ENCODE measurements at regions not wholly inside any gene's neighbourhood (a gene's known extent, or its start where the extent isn't known, plus 50 kb on each side); places are given as distances from the start of the nearest gene placed in this dataset.

GRCh38 chr1:5649795-5650194 is 342.4 kb downstream of the NPHP4 start:
- TF ChIP-seq CTCF (IDR thresholded peaks at IDR 0.05) (no peak), POLR2AphosphoS5 (IDR thresholded peaks at IDR 0.05) (no peak), EP300 (IDR thresholded peaks at IDR 0.05) (no peak)
